HEK293 (cell line): ENCODE measurements at regions not wholly inside any gene's neighbourhood (a gene's known extent, or its start where the extent isn't known, plus 50 kb on each side); places are given as distances from the start of the nearest gene placed in this dataset.

ENCODE experiments used
- CTCF ChIA-PET: fragments of 350-600 bp; formaldehyde crosslinking; extraction: SDS; loops from one replicate; lab custom pipeline; 2021; ENCODE audit warnings: antibody characterized with exemption; lab: Yijun Ruan, JAX
- POLR2A ChIA-PET: fragments of 300-600 bp; formaldehyde crosslinking; extraction: SDS; loops from one replicate; lab custom pipeline; 2020; ENCODE audit warnings: antibody characterized with exemption, inconsistent platforms; lab: Yijun Ruan, JAX
- H3K27ac ChIP-seq: fragments of 200-500 bp; sonication (Bioruptor generic); 2 replicates; pipeline ENCODE4 v1.5.1; 2014; ENCODE audit warnings: low read depth, low read length, control low read depth, inconsistent platforms; ENCODE audit errors: extremely low read depth
- H3K36me3 ChIP-seq, 2 experiments: fragments of 200-500 bp in 1 of 2; sonication (Bioruptor generic) in 1 of 2; 1 replicate in 1 of 2; 2 replicates in 1 of 2; pipeline ENCODE4 v1.5.1; 2014 to 2017; ENCODE audit warnings: inconsistent platforms in 2 of 2, low read length in 2 of 2; ENCODE audit not compliant: control insufficient read depth in 2 of 2, insufficient read depth in 1 of 2
- H3K4me1 ChIP-seq: fragments of 200-500 bp; sonication (Bioruptor generic); 2 replicates; pipeline ENCODE4 v1.5.1; 2014; ENCODE audit warnings: mild to moderate bottlenecking, low read length, inconsistent platforms; ENCODE audit not compliant: control insufficient read depth, insufficient read depth
- H3K4me3 ChIP-seq: 2 replicates; pipeline ENCODE4 v1.5.1; 2011; ENCODE audit warnings: low read depth, mild to moderate bottlenecking, control low read depth, low read length, moderate library complexity
- H3K9me3 ChIP-seq: fragments of 200-500 bp; sonication (Bioruptor generic); 2 replicates; pipeline ENCODE4 v1.5.1; 2014; ENCODE audit warnings: low read depth, low read length, inconsistent platforms; ENCODE audit not compliant: control insufficient read depth, insufficient read depth
- OSR2 ChIP-seq: fragments of 450-650 bp; formaldehyde crosslinking; IDR thresholded peaks from 2 replicates; pipeline ENCODE4 v1.5.1; 2016; ENCODE audit warnings: missing biosample characterization, missing genetic modification characterization
- SCRT1 ChIP-seq: fragments of 450-650 bp; formaldehyde crosslinking; IDR thresholded peaks from 2 replicates; pipeline ENCODE4 v1.5.1; 2016; ENCODE audit warnings: missing biosample characterization, missing genetic modification characterization, borderline replicate concordance
- ZNF114 ChIP-seq: fragments of 450-650 bp; formaldehyde crosslinking; IDR thresholded peaks from 2 replicates; pipeline ENCODE4 v1.5.0; 2017; ENCODE audit warnings: missing biosample characterization, missing genetic modification characterization
- ZNF174 ChIP-seq: fragments of 450-650 bp; formaldehyde crosslinking; IDR thresholded peaks from 2 replicates; pipeline ENCODE4 v1.5.0; 2017; ENCODE audit warnings: missing biosample characterization, mild to moderate bottlenecking, missing genetic modification characterization
- ZNF544 ChIP-seq: fragments of 450-650 bp; formaldehyde crosslinking; IDR thresholded peaks from 2 replicates; pipeline ENCODE4 v1.5.0; 2017; ENCODE audit warnings: missing biosample characterization, missing genetic modification characterization
- ZNF580 ChIP-seq: fragments of 450-650 bp; formaldehyde crosslinking; IDR thresholded peaks from 2 replicates; pipeline ENCODE4 v1.5.1; 2016; ENCODE audit warnings: missing biosample characterization, missing genetic modification characterization
- ZNF596 ChIP-seq: fragments of 450-650 bp; IDR thresholded peaks from 2 replicates; pipeline ENCODE4 v1.5.0; 2018; ENCODE audit warnings: missing biosample characterization, mild to moderate bottlenecking, missing genetic modification characterization, moderate library complexity
- ZNF600 ChIP-seq: fragments of 450-650 bp; formaldehyde crosslinking; IDR thresholded peaks from 2 replicates; pipeline ENCODE4 v1.5.1; 2016; ENCODE audit warnings: missing biosample characterization, missing genetic modification characterization
- ZNF645 ChIP-seq: fragments of 450-650 bp; formaldehyde crosslinking; IDR thresholded peaks from 2 replicates; pipeline ENCODE4; 2016; ENCODE audit warnings: missing biosample characterization, missing genetic modification characterization
- ZNF660 ChIP-seq: fragments of 450-650 bp; IDR thresholded peaks from 2 replicates; pipeline ENCODE4 v1.5.1; 2018; ENCODE audit warnings: missing biosample characterization, mild to moderate bottlenecking, missing genetic modification characterization
- ZNF704 ChIP-seq: fragments of 450-650 bp; formaldehyde crosslinking; IDR thresholded peaks from 2 replicates; pipeline ENCODE4 v1.5.1; 2016; ENCODE audit warnings: missing biosample characterization, missing genetic modification characterization
- ZNF791 ChIP-seq: fragments of 450-650 bp; formaldehyde crosslinking; IDR thresholded peaks from 2 replicates; pipeline ENCODE4 v1.5.1; 2016; ENCODE audit warnings: missing biosample characterization, missing genetic modification characterization
- ZSCAN18 ChIP-seq: fragments of 450-650 bp; formaldehyde crosslinking; IDR thresholded peaks from 2 replicates; pipeline ENCODE4 v1.5.1; 2016; ENCODE audit warnings: missing biosample characterization, missing genetic modification characterization
- TF ChIP-seq, protein P1 (sequence below): sonication (generic); formaldehyde crosslinking; IDR thresholded peaks from 2 replicates; pipeline ENCODE4 v1.8.1; 2022; ENCODE audit warnings: mild to moderate bottlenecking, moderate library complexity, missing genetic modification reagents

- POLR2A ChIA-PET, result no interaction called here
Observed at GRCh38 chr1:228961511-228961910, 226.2 kb downstream of the RHOU start.

DNA sequence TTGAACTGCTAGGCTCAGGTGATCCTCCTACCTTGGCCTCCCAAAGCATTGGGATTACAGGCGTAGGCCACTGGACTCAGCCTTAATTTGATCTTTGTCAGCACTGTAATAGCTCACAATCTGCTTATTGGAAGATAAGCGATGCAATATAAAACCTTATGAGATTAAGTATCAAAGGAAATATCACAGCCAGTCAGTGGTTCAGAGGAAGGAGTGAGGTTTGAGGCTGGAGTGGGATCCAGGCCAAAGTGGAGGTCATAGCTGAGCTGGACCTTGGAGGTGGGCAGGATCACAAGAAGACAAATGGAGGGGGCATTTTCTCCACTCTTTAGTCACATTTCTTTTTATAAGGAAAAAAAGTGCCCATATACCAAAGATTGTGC, 228.5 kb downstream of the RHOU start:
- Histone ChIP-seq H3K36me3 (no peaks in the 10 kb centered on the region), H3K4me3 (no peak overlapping the region), H3K9me3 (no peaks in the 10 kb centered on the region), H3K4me1 (peaks cover 8% of the 10 kb centered on the region), H3K27ac (no peak overlapping the region)
- ChIA-PET POLR2A (interaction anchor here (0.6 to 1.3 kb wide), 5 partner anchors 11 to 229 kb away, joined by 3 to 4 read pairs (median 3); partner anchors contain the start of gene RHOU), CTCF (interaction anchor here (0.7 to 1.8 kb wide), 6 partner anchors 15 to 264 kb away, joined by 3 to 6 read pairs (median 4); no protein-coding TSS in a partner anchor)
- TF ChIP-seq ZSCAN18 (no peak), ZNF114 (tag by site-specific recombination) (no peak), ZNF660 (tag by site-specific recombination) (no peak), SCRT1 (tag by site-specific recombination) (no peak), ZNF544 (tag by site-specific recombination) (no peak), ZNF645 (tag by site-specific recombination) (no peak), ZNF791 (tag by site-specific recombination) (no peak), ZNF600 (tag by site-specific recombination) (no peak), ZNF580 (tag by site-specific recombination) (no peak), ZNF704 (tag by site-specific recombination) (no peak), OSR2 (tag by site-specific recombination) (no peak), ZNF174 (tag by site-specific recombination) (no peak), ZNF596 (tag by site-specific recombination) (no peak)
- TF ChIP-seq, protein P1, sequence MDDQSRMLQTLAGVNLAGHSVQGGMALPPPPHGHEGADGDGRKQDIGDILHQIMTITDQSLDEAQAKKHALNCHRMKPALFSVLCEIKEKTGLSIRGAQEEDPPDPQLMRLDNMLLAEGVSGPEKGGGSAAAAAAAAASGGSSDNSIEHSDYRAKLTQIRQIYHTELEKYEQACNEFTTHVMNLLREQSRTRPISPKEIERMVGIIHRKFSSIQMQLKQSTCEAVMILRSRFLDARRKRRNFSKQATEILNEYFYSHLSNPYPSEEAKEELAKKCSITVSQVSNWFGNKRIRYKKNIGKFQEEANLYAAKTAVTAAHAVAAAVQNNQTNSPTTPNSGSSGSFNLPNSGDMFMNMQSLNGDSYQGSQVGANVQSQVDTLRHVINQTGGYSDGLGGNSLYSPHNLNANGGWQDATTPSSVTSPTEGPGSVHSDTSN (CRISPR knock-in tag), result no peak

More at GRCh38 chr1:228961511-228961910, 226.2 kb downstream of the RHOU start:
- Histone ChIP-seq H3K36me3 (no peaks in the 10 kb centered on the region), H3K9me3 (no peaks in the 10 kb centered on the region), H3K4me1 (peaks cover 8% of the 10 kb centered on the region), H3K4me3 (no peak overlapping the region)
- CTCF ChIA-PET, result interaction anchor here (0.6 kb wide), 1 partner anchor 10 kb away, joined by 5 read pairs; no protein-coding TSS in a partner anchor
- TF ChIP-seq ZSCAN18, result no peak
- TF ChIP-seq, all 188 proteins: peak for 0
- no peak overlapping the region for H3K27ac ChIP-seq
